H1 (cell line): ENCODE measurements at regions not wholly inside any gene's neighbourhood (a gene's known extent, or its start where the extent isn't known, plus 50 kb on each side); places are given as distances from the start of the nearest gene placed in this dataset.

Source experiments
- CTCF ChIA-PET: fragments of 300-600 bp; sonication (Branson Sonifier 250); formaldehyde crosslinking; loops from one replicate; lab custom pipeline; 2021; ENCODE audit not compliant: partially characterized antibody; lab: Charles Lee
- POLR2A ChIA-PET: fragments of 300-600 bp; sonication (Branson Sonifier 250); formaldehyde crosslinking; loops from one replicate; lab custom pipeline; 2021; ENCODE audit warnings: inconsistent platforms; ENCODE audit not compliant: partially characterized antibody; lab: Charles Lee
- DNase-seq, 2 experiments: peaks; one replicate each; pipeline versions ENCODE4 v3.0.0 to v3.0.0-alpha.2; 2010 to 2022; ENCODE audit warnings: low spot score in 2 of 2, low read depth in 1 of 2, mixed read lengths in 1 of 2
- FAIRE-seq: peaks from 2 replicates; lab custom pipeline; 2011; peaks lifted over from hg19 to GRCh38; lab: Jason Lieb, UNC
- H2AFZ ChIP-seq: 2 replicates; pipeline ENCODE4 v1.8.1; 2012; ENCODE audit warnings: low read length, inconsistent platforms
- H2AK5ac ChIP-seq: 2 replicates; pipeline ENCODE4 v1.6.1; 2013; ENCODE audit warnings: low read depth, low read length
- H2BK120ac ChIP-seq: replicated peaks from 2 replicates; pipeline ENCODE3; 2013; ENCODE audit warnings: low read depth, low read length, inconsistent platforms
- H2BK12ac ChIP-seq: 2 replicates; pipeline ENCODE4 v1.6.1; 2013; ENCODE audit warnings: low read depth, low read length
- H2BK15ac ChIP-seq: 2 replicates; pipeline ENCODE4 v1.6.1; 2013; ENCODE audit warnings: low read length
- H2BK20ac ChIP-seq: 2 replicates; pipeline ENCODE4 v1.6.1; 2013; ENCODE audit warnings: low read length
- H2BK5ac ChIP-seq: 2 replicates; pipeline ENCODE4 v1.6.1; 2013; ENCODE audit warnings: low read depth, low read length
- H3K14ac ChIP-seq: 2 replicates; pipeline ENCODE4 v1.6.1; 2013; ENCODE audit warnings: inconsistent platforms; ENCODE audit not compliant: insufficient read length
- H3K18ac ChIP-seq: 2 replicates; pipeline ENCODE4 v1.6.1; 2013; ENCODE audit warnings: low read length; ENCODE audit errors: extremely low read depth
- H3K23ac ChIP-seq: 2 replicates; pipeline ENCODE4 v1.6.1; 2013; ENCODE audit warnings: inconsistent platforms; ENCODE audit not compliant: insufficient read length
- H3K23me2 ChIP-seq: 2 replicates; pipeline ENCODE4 v1.6.1; 2013; ENCODE audit warnings: low read depth, low read length
- H3K27ac ChIP-seq: 2 replicates; pipeline ENCODE4 v1.6.1; 2011; ENCODE audit warnings: low read depth, low read length, inconsistent platforms
- H3K27me3 ChIP-seq, 4 experiments: replicated peaks in 1 of 4; 1 replicate in 1 of 4; 2 replicates in 3 of 4; pipeline versions ENCODE4 v1.6.1 to v1.8.1; 2011 to 2013; ENCODE audit warnings: low read length in 3 of 4, mild to moderate bottlenecking in 3 of 4, inconsistent platforms in 2 of 4, mixed read lengths in 2 of 4, moderate library complexity in 1 of 4; ENCODE audit not compliant: control insufficient read depth in 3 of 4, insufficient read depth in 3 of 4; ENCODE audit errors: extremely low read depth in 1 of 4
- H3K36me3 ChIP-seq, 4 experiments: 2 replicates each; pipeline versions ENCODE4 v1.6.1 to v1.8.1; 2011 to 2013; ENCODE audit warnings: mild to moderate bottlenecking in 4 of 4, low read length in 3 of 4, moderate library complexity in 2 of 4, control low read depth in 1 of 4, inconsistent platforms in 1 of 4; ENCODE audit not compliant: insufficient read depth in 4 of 4, control insufficient read depth in 2 of 4
- H3K4ac ChIP-seq: replicated peaks from 2 replicates; pipeline ENCODE3; 2013; ENCODE audit warnings: low read length, low read depth, mixed read lengths, inconsistent platforms; ENCODE audit not compliant: insufficient read length
- H3K4me1 ChIP-seq, 4 experiments: replicated peaks in 1 of 4; 1 replicate in 1 of 4; 2 replicates in 3 of 4; pipeline versions ENCODE4 v1.6.1 to v1.8.1; 2011 to 2013; ENCODE audit warnings: low read length in 3 of 4, inconsistent platforms in 2 of 4, mixed read lengths in 1 of 4; ENCODE audit not compliant: insufficient read depth in 4 of 4, control insufficient read depth in 3 of 4
- H3K4me2 ChIP-seq, 2 experiments: 2 replicates each; pipeline versions ENCODE4 v1.6.1 to v1.8.1; 2011 to 2013; ENCODE audit warnings: low read depth in 2 of 2, low read length in 2 of 2, control low read depth in 1 of 2, inconsistent platforms in 1 of 2, mild to moderate bottlenecking in 1 of 2; ENCODE audit not compliant: insufficient read depth in 1 of 2
- H3K4me3 ChIP-seq, 4 experiments: fragments of 200-600, 300-600 bp in 1 of 4; sonication (generic), shearing (Covaris generic), sonication (Bioruptor Twin) in 1 of 4; 2 replicates each; pipeline versions ENCODE4 v1.5.1 to v1.8.1; 2011 to 2016; ENCODE audit warnings: low read length in 4 of 4, low read depth in 3 of 4, control low read depth in 2 of 4, inconsistent platforms in 2 of 4, mild to moderate bottlenecking in 2 of 4, mixed read lengths in 1 of 4, moderate library complexity in 1 of 4; ENCODE audit not compliant: insufficient read depth in 2 of 4; ENCODE audit errors: extremely low read depth in 1 of 4
- H3K56ac ChIP-seq: replicated peaks from 2 replicates; pipeline ENCODE3; 2013; ENCODE audit warnings: low read depth, mild to moderate bottlenecking, mixed read lengths, low read length, inconsistent platforms; ENCODE audit not compliant: insufficient read length
- H3K79me1 ChIP-seq: 2 replicates; pipeline ENCODE4 v1.6.1; 2013; ENCODE audit warnings: low read depth, low read length, control low read depth
- H3K79me2 ChIP-seq, 2 experiments: 2 replicates each; pipeline versions ENCODE4 v1.6.1 to v1.8.1; 2012 to 2013; ENCODE audit warnings: low read length in 2 of 2, mild to moderate bottlenecking in 2 of 2, inconsistent platforms in 1 of 2; ENCODE audit not compliant: insufficient read depth in 2 of 2, control insufficient read depth in 1 of 2
- H3K9ac ChIP-seq, 4 experiments: replicated peaks in 1 of 4; 1 replicate in 1 of 4; 2 replicates in 3 of 4; pipeline versions ENCODE4 v1.6.1 to v1.8.1; 2011 to 2013; ENCODE audit warnings: low read depth in 3 of 4, low read length in 3 of 4, control low read depth in 2 of 4, mild to moderate bottlenecking in 2 of 4, moderate library complexity in 2 of 4, inconsistent platforms in 1 of 4; ENCODE audit errors: extremely low read depth in 1 of 4
- H3K9me3 ChIP-seq, 2 experiments: 2 replicates each; pipeline versions ENCODE4 v1.6.1 to v1.8.1; 2012 to 2013; ENCODE audit warnings: mild to moderate bottlenecking in 2 of 2, moderate library complexity in 2 of 2, control low read depth in 1 of 2, inconsistent platforms in 1 of 2, low read depth in 1 of 2, low read length in 1 of 2, mixed read lengths in 1 of 2; ENCODE audit not compliant: insufficient read depth in 2 of 2
- H4K20me1 ChIP-seq, 2 experiments: replicated peaks in 1 of 2; 2 replicates each; pipeline versions ENCODE3 to v1.8.1; 2011 to 2013; ENCODE audit warnings: inconsistent platforms in 2 of 2, low read length in 2 of 2, mild to moderate bottlenecking in 1 of 2; ENCODE audit not compliant: insufficient read depth in 2 of 2, control insufficient read depth in 1 of 2
- H4K5ac ChIP-seq: 2 replicates; pipeline ENCODE4 v1.6.1; 2013; ENCODE audit warnings: low read length, low read depth, mixed read lengths, inconsistent platforms; ENCODE audit not compliant: insufficient read length
- H4K8ac ChIP-seq: 2 replicates; pipeline ENCODE4 v1.8.0; 2013; ENCODE audit warnings: mild to moderate bottlenecking, moderate library complexity, low read length, inconsistent platforms; ENCODE audit not compliant: insufficient read depth; ENCODE audit errors: extremely low read depth
- H4K91ac ChIP-seq: replicated peaks from 2 replicates; pipeline ENCODE3; 2013; ENCODE audit warnings: low read length, mixed read lengths, inconsistent platforms; ENCODE audit not compliant: insufficient read length
- KDM1A ChIP-seq: fragments of 200-600, 300-600 bp; sonication (generic); IDR thresholded peaks from 2 replicates; pipeline ENCODE4 v1.7.1; 2016; ENCODE audit warnings: mild to moderate bottlenecking, low read length, borderline replicate concordance
- POLR2AphosphoS5 ChIP-seq: IDR thresholded peaks from 2 replicates; pipeline ENCODE4 v1.6.1; 2011; ENCODE audit warnings: low read depth, low read length
- RNF2 ChIP-seq: fragments of 200-900, 300-1000 bp; sonication (generic); IDR thresholded peaks from 2 replicates; pipeline ENCODE4 v1.7.1; 2016; ENCODE audit warnings: borderline replicate concordance, low read depth, mild to moderate bottlenecking, antibody characterized with exemption, low read length; ENCODE audit not compliant: poor library complexity, severe bottlenecking; ENCODE audit errors: missing control alignments
- RXRA ChIP-seq: IDR thresholded peaks from 2 replicates; pipeline ENCODE4 v1.6.1; 2011; ENCODE audit warnings: low read depth, mild to moderate bottlenecking, low read length, moderate library complexity; ENCODE audit not compliant: insufficient read depth
- TAF1 ChIP-seq: IDR thresholded peaks from 2 replicates; pipeline ENCODE4 v1.6.1; 2011; ENCODE audit warnings: mild to moderate bottlenecking, low read depth, low read length
- WGBS, 2 experiments: shearing (Covaris generic) in 1 of 2; methylation state at CpG; one replicate each; pipeline versions ENCODE4 v1.1.6 to v1.1.7; 2013 to 2015; ENCODE audit warnings: low lambda C conversion rate in 2 of 2, mixed read lengths in 2 of 2, inconsistent platforms in 1 of 2, low coverage in 1 of 2, missing lambda C conversion rate in 1 of 2; ENCODE audit not compliant: insufficient replicate concordance in 2 of 2, insufficient coverage in 1 of 2, insufficient read length in 1 of 2; ENCODE audit errors: extremely low coverage in 1 of 2, missing lambda C conversion rate in 1 of 2; 5-methylcytosine and 5-hydroxymethylcytosine counted together

DNA sequence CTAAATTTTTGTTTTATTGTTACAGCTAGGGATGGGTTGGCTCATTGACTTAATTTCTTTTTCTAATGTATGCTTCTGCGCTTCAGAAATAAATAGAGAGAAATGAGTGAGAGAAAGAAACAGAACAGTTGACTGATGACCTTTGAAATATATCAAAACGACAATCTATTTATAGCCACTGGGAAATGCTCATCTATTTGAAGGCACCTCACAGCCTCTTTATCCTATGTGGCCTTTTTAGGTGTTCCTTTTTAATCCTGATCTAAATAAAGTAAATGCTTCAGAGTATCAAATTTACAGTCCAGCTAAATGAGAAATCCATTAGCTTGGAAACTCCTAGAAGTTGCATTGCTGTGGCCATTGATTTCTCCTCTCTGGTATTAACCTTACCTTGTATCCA lies 943.5 kb upstream of the CITED2 start:
- Histone ChIP-seq H2AK5ac (no peak overlapping the region), H3K56ac (no peak overlapping the region), H4K20me1 (no peaks in the 10 kb centered on the region), H3K4me2 (no peak overlapping the region), H4K91ac (no peak overlapping the region), H4K5ac (no peak overlapping the region), H3K79me2 (no peaks in the 10 kb centered on the region), H3K4ac (no peak overlapping the region), H2BK120ac (no peak overlapping the region), H2BK5ac (no peak overlapping the region), H2BK12ac (no peak overlapping the region)
- CTCF ChIA-PET, result interaction anchor here (1.3 kb wide), 1 partner anchor 11 kb away, joined by 3 read pairs; no protein-coding TSS in a partner anchor
- 100% methylated on average over 2 of the region's 2 CpGs; no CpG with 5 or more reads in 1 of the 2 experiments for WGBS, 2 experiments
- no peak for TF ChIP-seq RNF2
- TF ChIP-seq KDM1A, result no peak
- no peak for TF ChIP-seq TAF1
- TF ChIP-seq POLR2AphosphoS5, result no peak
- TF ChIP-seq RXRA, result no peak
- TF ChIP-seq, all 59 proteins: peak for 0
- Histone ChIP-seq H3K14ac (no peak overlapping the region), H3K23ac (no peak overlapping the region), H4K8ac (no peak overlapping the region), H3K18ac (no peak overlapping the region), H3K9ac (no peak overlapping the region), H3K36me3 (no peaks in the 10 kb centered on the region), H3K27ac (no peak overlapping the region), H2BK15ac (no peak overlapping the region), H2BK20ac (no peak overlapping the region), H3K4me3 (no peak overlapping the region), H2AFZ (no peak overlapping the region), H3K9me3 (no peaks in the 10 kb centered on the region), H3K4me1 (peaks cover 0 to 4% (median 0%) of the 10 kb centered on the region in 4 experiments; a peak in 2 of 7 replicates), H3K23me2 (no peaks in the 10 kb centered on the region), H3K27me3 (no peaks in the 10 kb centered on the region), H3K79me1 (no peaks in the 10 kb centered on the region)
- POLR2A ChIA-PET, result no interaction called here
- DNase-seq, result no peak
- no peak for FAIRE-seq
